Uterus (tissue), 2 donors: ENCODE measurements at regions not wholly inside any gene's neighbourhood (a gene's known extent, or its start where the extent isn't known, plus 50 kb on each side); places are given as distances from the start of the nearest gene placed in this dataset.

Experiments
- CTCF ChIP-seq, 4 experiments: fragments of 200-600 bp in 2 of 4; fragments of 450-650 bp in 2 of 4; sonication (generic) in 2 of 4; IDR thresholded peaks; one replicate each; pipeline ENCODE4 v1.5.1; 2016 to 2019; ENCODE audit warnings: antibody characterized with exemption in 4 of 4, mild to moderate bottlenecking in 2 of 4, moderate library complexity in 1 of 4
- POLR2A ChIP-seq, 2 donors: fragments of 450-650 bp; IDR thresholded peaks; one replicate each; pipeline ENCODE4 v1.6.1; 2016; ENCODE audit warnings: antibody characterized with exemption in 2 of 2, mild to moderate bottlenecking in 1 of 2, moderate library complexity in 1 of 2

GRCh38 chr4:3634281-3634857 is 102.1 kb upstream of the LRPAP1 start:
- no peak for TF ChIP-seq CTCF (IDR thresholded peaks at IDR 0.05)
- TF ChIP-seq POLR2A (IDR thresholded peaks at IDR 0.05): no peak
